ENCODE measurements at regions not wholly inside any gene's neighbourhood (a gene's known extent, or its start where the extent isn't known, plus 50 kb on each side); places are given as distances from the start of the nearest gene placed in this dataset.

DNA sequence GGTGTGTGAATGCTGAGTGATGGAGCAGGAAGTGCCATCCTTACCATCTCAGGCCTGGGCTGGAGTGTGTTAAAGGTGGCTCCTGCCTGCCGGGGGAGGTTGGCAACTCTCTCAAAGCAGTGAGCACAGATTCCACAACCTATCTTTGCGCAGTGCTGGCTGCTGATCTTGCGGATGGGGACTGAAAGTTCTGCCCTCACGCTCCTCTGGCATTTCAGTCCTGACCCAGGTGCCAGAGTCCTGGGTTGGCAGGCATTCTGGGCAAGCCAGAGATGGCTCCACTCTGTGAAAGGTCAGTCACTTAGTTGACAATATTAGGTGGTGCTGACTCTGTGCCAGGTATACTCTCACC lies 315.5 kb downstream of the RPS24 start:
- no peak for TF ChIP-seq CTBP1 (IDR thresholded peaks at IDR 0.05; ENCODE audit: borderline replicate concordance)
- no peak for TF ChIP-seq FOXK2 (IDR thresholded peaks at IDR 0.05)
- TF ChIP-seq ELF4 (IDR thresholded peaks at IDR 0.05) = no peak

Data from HEK293T (cell line).